GM19455 (cell line): ENCODE measurements at regions not wholly inside any gene's neighbourhood (a gene's known extent, or its start where the extent isn't known, plus 50 kb on each side); places are given as distances from the start of the nearest gene placed in this dataset.
"Not testable (repeated sequence)": the region's sequence is repeated elsewhere in the genome, so short reads cannot be mapped to it uniquely, and the experiment has no call there.

ENCODE experiments used
- ATAC-seq: cut with Tn5 transposase; IDR thresholded peaks from one replicate; pipeline ENCODE4 v1.9.1; 2021; ENCODE audit not compliant: unreplicated experiment

DNA sequence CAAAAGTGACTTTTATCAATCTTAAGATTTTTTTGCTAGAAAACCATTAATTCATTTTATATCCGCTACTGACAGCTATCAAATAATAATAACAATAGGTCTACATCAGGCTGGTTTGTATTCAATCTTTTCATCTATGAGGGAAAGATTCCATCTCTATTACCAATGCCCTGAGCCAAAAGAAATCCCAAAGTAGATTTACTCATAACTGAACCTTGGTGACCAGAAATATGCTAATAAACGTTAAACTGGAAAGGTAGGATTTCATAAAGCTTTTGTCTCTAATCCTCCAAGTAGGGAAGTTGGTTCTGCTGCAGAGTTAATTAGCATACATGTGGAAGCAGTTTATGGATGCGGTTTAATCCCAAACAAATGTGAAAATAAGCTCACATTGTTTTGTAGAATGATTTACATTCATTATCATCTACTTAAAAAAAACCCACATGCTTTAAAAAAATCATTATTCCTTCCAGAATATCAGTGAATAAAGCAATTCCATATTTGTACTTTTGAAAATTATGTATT lies 715.5 kb downstream of the CETN3 start:
- no peak for ATAC-seq

DNA sequence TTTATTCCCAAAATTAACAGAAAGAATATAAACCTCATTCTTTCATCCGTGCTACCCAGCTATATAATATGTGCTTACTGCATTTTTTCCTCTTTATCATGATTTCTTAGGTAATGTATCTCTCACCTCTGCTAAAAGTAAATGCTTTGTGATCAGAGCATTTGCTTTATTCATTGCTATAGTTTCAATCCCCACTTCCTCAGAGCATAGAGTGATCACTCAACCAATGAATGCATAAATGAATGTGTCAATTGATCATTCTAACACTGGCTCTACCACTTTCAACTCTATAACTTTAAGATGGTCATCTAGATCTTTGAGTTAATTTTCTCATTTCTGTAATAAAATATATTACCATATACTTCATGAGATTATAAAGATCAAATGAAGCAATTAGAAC lies 719.2 kb downstream of the CETN3 start:
- ATAC-seq: no peak

DNA sequence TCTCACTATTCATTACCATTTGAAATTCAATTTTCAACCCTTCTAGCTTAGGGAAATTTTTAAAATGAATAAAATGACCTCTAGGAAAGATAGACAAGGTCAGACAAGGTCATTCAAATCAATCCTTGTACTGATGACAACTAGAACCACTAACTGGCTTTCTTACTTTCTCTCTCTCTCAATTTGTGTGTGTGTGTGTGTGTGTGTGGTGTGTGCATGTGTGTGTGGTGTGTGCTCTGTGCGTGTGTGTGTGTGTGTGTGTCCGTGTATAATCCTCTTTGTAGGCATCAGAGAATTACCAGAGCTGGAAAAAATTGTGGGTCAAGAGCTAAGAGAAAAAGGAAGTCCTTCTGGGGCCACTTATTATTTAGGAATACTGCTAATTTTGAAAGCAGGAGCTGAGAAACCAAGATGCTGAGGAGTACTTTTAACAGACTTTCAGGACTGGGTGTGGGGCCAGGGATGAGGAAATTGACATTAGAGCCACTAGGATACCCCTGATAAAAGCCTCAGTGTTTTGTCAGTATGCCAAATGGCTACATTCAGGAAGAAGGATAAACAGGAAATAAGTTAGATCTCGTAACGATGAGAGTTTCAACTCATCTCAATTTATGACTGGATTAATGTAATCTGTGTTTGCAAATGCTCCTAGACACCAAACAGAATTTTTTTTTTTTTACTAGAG lies 723.3 kb downstream of the CETN3 start:
- ATAC-seq: no peak

DNA sequence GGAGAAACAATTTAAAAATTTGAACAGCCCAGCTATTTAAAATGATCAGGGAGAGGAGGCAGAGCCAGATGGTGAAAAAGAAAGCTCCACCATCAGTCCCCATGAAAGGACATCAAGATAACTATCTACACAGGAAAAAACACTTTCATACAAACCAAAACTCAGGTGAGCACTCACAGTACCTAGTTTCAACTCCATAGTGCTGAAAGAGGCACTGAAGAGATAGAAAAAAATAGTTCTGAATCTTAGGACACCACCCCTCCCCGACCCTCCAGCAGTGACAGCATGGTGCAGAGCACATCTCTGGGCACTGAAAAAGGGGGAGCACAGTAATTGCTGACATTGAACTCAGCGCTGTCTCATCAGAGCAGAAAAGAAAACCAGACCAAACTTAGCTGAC lies 732.9 kb downstream of the CETN3 start:
- ATAC-seq: no peak

DNA sequence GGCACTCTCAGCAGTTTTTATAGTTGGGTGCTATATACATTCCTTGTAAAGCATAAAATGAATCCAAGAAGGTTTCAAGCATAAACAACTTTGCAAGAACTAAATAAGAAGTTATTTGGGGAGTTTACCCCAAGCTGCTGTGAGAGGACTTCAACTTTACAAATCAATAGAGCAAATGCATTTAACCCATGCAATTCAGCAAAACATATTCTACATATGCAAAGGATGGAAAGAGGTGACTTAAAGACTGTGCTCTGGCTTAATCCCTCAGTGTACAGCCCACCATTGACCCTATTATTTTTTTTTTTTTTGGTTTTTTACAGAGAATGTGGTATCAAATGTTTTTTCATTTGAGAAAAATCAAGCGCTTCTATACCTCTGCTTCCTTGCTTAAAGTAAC lies 736.5 kb downstream of the CETN3 start:
- no peak for ATAC-seq

DNA sequence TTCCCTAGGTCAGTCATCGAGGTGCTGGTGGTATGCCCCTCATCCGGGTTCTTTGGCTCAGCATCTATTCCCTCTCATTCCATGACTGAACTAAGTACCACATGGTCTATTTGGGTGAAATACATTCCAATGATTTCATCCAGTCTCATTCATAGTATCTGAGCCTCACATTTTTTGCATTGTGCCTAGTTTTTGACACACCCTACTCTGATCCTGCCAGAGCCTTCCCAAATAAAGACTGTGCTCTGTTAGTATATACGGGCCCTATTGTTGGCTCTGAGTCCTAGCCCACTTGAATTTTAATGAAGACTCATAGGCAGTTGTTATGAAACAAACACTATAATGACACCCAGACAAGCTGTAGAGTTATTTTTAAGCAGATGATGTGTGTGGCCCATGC lies 740.7 kb downstream of the CETN3 start:
- no peak for ATAC-seq

DNA sequence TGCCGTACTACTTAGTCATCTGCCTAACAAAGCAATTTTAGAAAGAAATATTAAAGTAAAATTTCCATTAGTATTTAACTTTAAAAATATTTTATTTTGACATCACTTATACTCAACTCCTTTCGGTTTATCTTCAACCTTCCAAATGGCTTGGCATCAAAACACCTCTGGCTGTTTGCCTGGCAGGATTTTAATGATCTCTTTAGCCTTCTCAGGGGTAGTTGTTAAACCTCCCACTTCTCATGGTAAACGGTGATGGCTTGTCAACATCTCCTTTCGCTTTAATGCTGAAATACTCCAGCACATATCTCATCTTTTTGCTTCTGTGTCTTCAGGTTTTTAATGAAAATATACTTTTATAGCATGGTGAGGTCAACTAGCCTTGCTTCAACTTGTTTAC lies 747.1 kb downstream of the CETN3 start:
- no peak for ATAC-seq

DNA sequence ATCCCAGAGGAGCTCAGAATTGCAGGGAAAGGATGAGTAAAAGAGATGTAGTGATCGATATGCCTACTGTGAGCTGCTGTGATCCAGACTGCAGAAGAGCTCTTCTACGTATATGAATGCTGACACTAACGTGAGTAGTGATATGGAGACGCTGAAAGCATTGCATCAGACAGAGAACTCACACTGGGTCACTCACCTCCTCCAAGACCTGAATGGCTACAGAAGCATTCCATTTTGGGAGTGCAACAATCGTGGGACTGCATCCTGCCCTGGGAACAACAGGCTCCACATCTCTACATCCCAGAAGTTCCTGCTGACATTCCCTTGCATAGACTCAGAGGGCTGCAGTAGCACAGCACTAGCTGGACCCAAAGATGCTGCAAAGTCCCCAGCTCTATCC lies 755.9 kb upstream of the MEF2C start:
- ATAC-seq: no peak

DNA sequence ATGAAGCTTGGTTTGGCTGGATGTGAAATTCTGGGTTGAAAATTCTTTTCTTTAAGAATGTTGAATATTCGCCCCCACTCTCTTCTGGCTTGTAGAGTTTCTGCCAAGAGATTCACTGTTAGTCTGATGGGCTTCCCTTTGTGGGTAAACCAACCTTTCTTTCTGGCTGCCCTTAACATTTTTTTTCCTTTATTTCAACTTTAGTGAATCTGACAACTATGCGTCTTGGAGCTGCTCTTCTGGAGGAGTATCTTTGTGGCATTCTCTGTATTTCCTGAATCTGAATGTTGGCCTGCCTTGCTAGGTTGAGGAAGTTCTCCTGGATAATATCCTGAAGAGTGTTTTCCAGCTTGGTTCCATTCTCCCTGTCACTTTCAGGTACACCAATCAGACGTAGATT lies 751.2 kb upstream of the MEF2C start:
- ATAC-seq: not testable (repeated sequence)

DNA sequence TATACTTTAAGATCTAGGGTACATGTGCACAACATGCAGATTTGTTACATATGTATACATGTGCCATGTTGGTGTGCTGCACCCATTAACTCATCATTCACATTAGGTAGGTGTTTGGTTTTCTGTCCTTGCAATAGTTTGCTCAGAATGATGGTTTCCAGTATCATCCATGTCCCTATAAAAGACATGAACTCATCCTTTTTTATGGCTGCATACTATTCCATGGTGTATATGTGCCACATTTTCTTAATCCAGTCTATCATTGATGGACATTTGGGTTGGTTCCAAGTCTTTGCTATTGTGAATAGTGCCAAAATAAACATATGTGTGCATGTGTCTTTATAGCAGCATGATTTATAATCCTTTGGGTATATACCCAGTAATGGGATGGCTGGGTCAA lies 747.1 kb upstream of the MEF2C start:
- ATAC-seq: not testable (repeated sequence)

DNA sequence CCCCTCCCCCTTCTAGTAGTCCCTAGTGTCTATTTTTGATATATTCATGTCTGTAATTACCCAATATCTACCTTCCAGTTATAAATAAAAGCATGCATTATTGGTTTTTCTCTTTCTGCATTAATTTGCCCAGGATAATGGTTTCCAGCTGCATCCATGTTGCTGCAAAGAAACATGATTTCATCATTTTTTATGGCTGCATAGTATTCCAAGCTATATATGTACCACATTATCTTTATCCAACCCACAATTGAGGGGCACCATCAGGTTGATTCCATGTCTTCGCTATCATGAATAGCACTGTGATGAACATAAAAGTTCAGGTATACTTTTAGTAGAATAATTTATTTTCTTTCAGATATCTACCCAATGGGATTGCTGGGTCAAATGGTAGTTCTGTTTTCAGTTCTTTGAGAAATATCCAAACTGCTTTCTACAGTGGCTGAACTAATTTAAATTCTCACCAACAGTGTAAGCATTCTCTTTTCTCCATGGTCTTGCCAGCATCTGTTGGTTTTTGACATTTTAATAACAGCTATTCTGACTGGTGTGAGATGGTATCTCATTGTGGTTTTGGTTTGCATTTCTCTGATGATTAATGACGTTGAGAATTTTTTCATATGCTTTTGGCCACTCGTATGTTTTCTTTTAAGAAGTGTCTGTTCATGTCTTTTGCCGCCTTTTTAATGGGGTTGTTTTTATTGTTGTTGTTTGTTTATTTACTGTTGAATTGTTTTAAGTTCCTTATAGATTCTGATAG lies 746.1 kb upstream of the MEF2C start:
- ATAC-seq: no peak

DNA sequence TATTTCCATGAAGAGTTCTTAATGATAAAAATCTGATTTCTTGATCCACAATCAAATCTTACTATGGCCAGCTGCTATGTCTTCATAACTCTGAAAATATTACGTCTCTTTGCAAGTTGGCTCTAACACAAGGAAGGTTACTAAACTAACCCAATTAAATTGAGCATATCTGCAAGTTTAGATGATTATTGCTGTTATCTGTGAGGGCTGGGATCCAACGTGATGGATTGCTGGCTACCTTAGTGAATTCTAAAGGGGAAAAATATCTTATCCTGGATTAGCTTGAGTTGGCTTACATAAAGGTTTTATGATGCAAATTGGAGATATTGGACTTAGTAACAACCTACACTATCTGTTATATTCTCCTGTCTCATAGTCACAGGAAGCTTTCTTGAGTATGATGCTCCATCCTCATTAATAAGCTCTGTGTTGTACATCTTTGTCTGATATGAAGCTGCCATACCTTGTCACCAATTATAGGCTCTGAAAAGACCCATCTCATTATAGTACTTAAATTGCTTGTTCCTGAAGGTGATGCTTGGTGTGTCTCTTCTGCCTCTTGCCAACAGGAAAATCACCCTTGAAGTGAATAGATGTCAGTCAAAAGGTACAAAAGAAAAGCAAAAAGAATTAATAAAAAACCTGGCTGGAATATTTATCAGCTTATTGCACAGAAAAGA lies 733.0 kb upstream of the MEF2C start:
- no peak for ATAC-seq

DNA sequence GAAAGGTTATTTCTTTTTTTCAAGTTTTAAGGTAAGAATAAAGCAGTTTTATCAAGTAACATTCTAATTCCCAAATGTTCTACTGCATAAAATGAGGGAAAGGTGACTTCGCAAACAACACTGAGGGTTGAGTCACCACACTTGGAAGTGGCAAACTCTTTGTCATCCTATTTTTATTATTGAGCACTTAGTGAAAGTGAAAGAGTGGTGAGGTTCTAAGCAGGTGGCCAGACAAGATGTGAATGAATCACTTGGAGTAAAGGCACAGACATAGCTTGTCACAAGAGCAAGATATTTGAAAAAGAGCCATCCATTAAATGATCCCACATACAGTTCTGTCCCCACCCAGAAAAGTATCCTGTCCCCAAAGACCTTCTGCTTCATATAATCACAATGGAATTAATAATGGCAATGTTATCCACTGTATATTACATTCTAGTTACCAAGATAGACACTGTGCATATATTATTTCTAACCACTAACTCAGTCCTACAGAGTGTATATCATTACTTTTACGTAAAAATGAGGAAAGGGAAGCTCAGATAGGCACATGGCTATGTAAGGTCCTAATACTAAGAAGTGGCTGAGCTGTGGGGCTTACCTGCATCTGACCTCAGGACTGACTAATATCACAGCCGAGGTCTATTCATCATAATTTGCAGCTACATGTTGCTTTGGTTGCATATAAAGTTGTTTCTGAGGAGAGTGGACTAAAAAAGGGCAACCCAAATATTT lies 730.4 kb upstream of the MEF2C start:
- peak; percentile 79 for ATAC-seq

DNA sequence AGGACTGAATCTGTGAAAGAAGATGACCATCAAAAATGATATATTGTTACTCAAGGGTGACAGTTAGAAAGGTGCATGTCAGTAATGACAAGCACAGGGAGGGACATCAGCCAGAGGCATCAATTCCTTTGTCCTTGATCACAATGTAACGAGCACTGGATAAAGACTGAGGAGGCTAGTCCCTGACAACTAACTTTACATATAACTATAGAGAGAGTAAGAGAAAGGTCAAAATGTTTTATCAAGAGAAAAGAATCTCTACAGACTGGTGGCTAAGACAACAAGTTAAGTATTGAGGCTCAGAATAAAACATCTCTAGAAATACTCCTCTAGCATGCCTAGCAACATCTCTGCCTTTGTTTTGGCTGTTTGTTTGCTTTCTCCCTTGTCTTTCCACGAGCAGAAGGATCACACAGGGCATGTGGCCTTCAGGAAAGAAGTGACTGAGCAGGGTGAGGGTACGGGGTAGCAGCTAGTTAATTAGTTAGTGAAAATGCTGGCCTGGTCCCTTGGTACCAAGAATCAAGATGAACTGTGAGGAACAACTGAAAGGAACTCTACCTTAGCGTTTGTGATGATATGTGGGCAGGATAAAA lies 724.1 kb upstream of the MEF2C start:
- no peak for ATAC-seq

DNA sequence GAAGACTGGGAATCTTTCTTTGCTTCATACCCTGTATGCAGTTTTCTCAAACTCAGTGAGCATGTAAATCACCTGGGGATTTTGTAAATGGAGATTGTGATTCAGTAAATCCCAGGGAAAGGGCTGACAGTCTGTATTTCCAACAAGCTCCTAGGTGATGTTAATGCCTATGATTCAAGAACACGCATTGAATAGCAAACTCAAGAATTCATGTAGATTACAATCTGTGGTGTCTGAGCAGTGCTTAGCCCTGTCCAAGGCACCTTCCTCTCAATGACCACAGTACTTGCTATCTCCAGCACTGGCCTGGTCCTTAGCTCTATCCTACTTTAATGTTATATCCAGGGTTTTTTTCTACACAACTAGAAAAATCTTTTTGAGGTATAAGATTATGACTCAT lies 721.4 kb upstream of the MEF2C start:
- no peak for ATAC-seq

DNA sequence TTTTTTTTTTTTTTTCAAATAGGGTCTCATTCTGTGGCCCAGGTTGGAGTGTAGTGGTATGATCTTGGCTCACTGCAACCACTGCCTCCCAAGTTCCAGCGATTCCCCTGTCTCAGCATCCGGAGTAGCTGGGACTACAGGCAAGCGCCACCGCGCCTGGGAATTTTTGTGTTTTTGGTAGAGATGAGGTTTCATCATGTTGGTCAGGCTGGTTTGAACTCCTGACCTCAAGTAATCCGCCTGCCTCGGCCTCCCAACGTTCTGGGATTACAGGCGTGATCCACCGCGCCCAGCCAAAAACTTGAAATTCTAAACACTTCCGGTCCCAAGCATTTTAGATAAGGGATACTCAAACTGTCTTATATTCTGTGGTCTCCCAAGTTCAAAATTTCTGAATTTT lies 718.9 kb upstream of the MEF2C start:
- no peak for ATAC-seq

DNA sequence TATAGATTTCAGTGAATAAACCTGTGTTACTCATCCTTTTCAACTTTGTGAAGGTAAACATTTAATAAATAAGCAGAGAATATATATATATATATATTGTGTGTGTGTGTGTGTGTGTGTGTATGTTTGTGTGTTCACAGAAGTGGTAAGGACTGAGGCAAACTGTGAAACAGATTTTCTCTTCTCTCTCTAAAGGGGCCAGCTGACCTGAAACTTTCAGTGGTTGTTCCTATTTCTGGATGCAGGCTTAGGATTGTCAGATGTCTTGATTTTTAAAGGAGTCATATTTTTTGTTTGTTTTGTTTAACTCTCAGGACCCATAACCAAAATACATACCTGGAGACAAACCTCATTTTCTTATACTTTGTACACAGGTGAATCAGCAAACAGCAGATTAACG lies 714.9 kb upstream of the MEF2C start:
- ATAC-seq: peak; percentile 71

DNA sequence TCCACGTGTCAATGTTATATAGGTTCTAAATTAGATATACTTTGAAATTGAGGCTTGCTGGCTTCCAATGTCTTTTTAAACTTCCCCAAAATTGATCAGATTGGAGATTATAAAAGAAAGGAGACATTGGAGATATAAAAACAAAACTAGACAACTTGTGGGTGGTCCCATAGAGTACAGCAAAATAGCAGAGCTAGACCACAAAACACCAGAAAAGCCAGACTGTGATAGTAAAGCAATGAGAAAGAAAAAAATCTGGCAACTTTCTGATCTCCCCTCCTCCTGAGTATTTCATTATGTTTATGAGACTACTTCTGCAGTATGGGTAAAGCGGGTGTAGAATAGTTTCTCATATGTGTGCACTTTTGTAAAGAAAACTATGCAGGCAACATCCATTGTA lies 713.8 kb upstream of the MEF2C start:
- no peak for ATAC-seq

DNA sequence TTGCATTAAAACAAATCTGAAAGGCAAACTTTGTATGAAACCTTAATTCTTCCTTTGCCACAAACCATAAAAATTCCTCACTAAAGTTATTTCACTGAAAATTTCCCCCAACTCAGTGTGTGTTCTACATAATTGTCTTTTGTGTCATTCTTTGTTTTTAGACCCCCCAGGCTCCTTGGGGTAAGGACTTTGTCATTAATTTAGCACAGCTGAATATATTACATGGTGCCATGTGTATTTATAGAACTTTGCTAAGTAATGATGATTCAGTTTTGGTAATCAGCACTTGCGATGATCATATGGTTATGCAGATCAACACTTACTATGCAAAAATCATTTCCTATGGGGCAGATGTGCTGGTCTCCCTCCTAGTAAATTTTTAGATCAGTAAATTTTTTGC lies 712.1 kb upstream of the MEF2C start:
- ATAC-seq: no peak

DNA sequence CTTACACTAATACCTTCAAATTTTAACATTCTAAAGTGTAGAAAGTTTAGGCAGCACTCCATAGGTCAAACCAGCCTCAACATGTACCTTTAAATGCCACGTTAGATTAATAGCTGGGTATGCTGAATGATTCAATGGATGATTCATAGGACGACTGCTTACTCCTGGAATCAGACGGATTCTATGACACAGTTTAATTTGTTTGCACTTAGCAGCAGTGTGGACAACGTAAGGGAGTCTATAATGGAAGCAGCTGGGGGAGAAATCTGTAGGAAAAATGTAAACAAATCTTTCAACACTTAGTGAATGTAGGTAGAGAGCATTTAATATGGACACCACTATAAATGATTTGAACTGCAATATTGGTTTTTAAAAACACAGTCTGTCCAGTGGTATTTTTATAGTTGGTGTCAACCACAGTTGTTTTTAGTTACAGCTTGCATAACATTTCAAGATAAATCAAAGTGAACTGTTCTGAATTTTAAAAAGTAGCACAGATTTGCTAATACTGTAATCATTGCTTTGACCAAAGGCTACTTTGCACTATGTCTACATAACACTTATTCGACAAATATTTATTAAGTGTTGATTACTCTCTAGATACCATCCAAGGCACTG lies 701.5 kb upstream of the MEF2C start:
- ATAC-seq: no peak

DNA sequence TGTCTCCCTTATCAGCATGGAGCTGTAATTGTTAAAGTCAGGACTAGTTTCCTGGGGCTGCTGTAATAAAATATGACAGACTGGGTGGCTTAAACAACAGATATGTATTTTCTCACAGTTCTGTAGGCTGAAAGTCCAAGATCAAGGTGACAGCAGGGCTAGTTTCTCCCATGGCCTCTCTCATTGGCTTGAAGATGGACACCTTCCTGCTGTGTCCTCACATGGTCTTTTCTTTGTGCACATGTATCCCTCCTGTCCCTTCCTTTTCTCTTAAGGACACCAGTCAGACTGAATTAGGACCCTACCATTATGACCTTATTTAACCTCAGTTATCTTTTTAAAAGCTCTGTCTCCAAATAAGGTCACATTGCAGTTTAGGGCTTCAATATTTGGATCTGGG lies 700.5 kb upstream of the MEF2C start:
- ATAC-seq: no peak
